CD4-positive, alpha-beta T cell treated with Interleukin-1 beta for 1 hour (primary cell): ENCODE measurements at regions not wholly inside any gene's neighbourhood (a gene's known extent, or its start where the extent isn't known, plus 50 kb on each side); places are given as distances from the start of the nearest gene placed in this dataset.
"Not testable (repeated sequence)": the region's sequence is repeated elsewhere in the genome, so short reads cannot be mapped to it uniquely, and the experiment has no call there.

Experiments used
- DNase-seq, 2 donors: peaks; one replicate each; pipeline ENCODE4 v3.0.0-alpha.2; 2020 to 2022

DNA sequence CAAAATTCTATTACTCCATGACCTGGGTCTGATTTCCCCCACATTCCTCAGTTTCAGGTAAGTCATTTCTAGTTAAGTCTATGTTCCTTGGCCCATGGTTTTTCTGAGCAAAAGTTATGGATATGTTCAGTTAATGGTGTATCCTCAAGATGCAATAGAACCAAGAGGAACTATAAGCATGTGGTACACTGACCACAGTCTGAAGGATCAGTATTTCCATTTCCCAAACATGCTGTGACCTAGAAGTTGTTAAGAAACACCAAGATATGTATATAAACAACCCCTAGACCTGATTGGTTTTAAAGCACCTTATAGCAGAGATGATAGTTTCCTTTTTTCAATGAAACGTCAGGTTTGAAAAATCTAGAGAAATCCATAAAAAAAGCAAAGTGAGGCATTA lies 94.2 kb upstream of the ABCB5 start:
- DNase-seq: no peak

DNA sequence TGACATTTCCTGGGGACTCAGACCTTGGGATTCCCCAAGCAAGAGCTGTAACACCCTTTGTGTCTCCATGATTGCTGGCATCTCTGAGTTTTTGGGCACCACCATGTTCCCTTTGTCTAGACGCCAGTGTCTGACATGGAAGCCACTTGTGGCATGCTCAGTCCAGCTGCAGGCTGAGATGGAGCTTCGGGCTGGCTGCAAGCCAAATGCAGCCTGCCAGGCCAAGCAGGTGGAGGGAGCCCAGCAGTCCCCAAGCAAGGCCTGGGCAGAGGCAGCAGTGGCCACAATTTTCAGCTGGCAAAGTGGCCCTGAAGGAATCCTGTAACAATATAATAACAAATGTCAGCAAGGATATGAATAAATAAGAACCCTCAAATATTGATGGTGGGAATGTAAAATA lies 86.2 kb upstream of the ABCB5 start:
- DNase-seq: no peak

DNA sequence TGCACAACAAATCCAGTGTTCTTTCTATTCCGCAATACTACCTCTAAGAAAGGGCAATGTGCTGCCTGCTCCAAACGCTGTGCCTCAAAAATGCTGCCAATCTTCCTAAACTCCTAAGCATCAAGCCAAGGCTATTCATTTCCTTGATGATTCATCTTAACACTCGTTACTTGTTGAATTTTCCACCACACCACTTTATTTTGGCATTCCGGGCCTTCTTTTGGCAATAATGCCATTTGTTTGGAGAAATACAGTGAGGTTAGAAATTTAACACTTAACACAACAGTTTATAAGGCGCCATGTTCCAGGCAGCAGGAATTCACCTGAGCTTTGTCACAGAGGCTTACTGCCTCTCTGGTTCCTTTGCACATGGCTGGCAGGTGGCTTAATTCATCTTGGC lies 82.6 kb upstream of the ABCB5 start:
- no peak for DNase-seq

DNA sequence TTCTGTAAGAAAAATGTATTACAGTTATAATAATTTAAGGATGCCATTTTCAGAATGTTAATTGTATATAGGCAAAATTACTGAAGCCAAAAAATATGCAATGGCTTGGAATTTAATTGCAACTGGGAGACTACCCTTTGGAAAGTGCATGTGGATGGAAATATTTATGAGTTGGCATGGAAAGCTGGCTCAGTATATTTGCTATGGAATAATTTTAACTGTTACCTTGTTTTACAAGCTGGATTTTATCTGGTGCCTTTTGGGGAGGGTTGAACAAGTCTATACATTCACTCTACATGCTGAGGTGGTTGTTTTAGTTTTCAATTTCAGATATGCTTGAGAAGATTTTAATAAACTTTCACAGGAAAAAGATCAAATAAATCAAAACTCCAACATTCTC lies 80.9 kb upstream of the ABCB5 start:
- DNase-seq: no peak

DNA sequence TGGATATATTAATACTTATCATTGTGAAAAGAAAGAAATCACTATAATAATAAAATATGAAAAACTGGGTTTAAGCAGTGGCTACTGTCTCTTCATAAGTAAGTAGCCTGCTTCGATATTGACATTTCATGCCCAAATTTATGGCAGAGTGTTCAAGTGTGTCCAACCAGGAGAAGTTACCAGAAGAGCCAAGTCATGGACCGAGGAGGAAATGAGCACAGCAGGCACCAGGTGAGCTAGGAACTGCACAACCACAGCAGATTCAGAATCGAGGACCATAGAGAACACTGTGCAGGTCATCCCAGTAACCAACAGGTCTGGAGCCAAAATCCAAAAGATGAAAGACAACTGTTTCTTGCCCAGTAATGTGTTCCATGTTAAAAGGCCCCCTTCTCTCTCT lies 79.9 kb upstream of the ABCB5 start:
- DNase-seq: no peak

DNA sequence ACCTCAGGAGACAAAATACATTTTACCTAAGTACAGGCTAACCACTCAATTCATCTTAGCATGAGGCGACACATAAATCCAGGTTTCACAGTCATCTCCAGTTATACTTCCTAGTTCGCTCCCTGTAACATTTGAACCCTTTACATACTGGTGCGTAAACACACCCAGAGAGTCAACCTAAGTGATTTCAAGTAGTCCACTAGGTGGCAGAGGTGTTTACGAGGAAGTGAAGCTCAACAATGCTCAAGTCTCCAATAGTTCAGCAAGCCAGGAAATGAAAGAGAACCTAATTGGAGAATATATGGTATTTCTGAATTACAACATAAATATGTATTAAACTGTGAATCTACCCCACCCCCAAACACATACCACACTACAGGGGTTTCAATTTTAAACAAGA lies 76.3 kb upstream of the ABCB5 start:
- DNase-seq: no peak

DNA sequence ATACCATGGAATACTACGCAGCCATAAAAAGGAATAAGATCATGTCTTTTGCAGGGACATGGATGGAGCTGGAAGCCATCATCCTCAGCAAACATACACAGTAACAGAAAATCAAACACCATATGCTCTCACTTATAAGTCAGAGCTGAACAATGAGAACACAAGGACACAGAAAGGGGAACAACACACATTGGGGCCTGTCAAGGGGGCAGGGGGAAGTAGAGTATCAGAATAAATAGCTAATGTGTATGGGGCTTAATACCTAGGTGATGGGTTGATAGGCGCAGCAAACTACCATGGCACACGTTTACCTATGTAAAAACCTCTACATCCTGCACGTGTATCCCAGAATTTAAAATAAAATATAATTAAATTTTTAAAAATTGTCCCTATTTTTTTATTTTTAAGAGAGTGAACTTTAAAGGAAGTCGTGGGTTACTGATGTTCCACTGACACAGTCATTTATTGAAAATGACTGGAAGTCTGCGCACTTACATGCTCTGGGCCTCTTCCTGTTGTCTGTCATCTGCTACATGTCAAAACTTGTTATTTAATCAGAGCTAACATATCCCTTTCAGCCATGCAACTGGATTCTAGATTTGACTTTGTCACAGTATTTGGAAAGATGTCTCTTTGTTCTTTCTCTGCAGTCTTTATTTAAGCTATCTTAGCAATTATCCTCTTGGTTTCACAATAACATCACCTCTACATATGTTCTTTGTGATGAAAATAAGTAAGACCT lies 73.7 kb upstream of the ABCB5 start:
- no peak for DNase-seq

DNA sequence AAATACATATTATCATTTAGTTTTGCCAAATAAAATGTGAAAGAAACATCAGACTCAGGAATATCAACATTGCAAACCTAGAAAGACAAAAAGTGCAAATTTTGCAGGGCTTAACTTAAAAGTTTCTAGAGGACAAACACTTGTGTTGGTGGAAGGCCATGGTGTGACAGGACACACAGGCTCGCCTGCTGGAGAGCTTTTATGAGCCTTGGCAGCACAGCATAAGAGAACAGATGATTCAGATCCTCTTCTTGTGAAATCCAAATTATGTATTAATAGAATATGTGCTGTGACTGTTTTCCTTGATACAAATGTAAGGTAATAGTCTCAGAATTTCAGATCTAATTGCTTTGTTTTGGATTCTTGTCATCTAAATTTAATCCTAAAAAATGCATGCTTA lies 72.9 kb upstream of the ABCB5 start:
- no peak for DNase-seq

DNA sequence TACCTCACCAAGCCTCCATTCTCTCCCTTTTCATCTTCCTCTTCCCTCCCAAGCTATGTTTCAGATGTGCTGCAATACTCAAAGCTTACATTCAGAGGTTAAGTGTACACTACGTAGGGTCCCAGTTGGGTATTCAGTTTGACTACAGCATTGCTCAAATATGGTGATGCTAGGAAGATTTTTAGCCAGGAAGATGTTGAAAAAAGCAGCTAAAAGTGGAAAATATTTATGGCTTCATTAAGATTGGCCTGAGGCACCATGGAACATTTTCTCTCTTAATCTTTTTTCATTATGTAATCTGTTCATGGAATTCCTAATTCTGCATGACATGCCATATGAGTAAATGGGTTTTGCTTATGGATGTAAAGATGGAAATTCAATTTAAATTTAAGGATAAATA lies 72.0 kb upstream of the ABCB5 start:
- DNase-seq: no peak

DNA sequence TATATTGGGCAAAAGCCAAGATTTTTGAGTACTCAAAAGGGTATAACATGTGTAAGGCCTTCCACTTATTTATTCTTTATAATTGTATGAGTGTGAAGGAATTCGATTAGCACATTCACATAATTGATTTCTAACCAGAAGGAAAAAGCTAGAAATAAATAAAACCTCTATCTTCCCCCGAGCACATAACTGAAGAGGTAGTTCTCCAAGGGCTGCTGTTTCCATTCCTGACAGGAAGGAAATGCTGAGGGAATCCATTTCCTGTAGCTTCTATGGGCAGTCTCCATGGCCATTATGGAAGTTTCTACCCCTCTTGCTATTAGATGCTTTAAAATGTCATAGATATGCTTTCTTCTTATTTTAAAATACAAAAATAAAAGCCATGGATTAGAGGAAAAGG lies 70.5 kb upstream of the ABCB5 start:
- no peak for DNase-seq

DNA sequence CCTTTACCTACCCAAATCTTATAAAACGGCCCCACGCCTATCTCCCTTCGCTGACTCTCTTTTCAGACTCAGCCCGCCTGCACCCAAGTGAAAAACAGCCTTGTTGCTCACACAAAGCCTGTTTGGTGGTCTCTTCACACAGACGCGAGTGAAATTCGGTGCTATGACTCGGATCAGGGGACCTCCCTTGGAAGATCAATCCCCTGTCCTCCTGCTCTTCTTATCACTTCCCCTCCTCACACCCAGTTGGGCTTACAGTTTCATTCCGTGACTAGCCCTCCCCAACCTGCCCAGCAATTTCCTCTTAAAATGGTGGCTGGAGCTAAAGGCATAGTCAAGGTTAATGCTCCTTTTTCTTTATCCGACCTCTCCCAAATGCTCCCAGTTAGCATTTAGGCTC lies 68.5 kb upstream of the ABCB5 start:
- not testable (repeated sequence) for DNase-seq

DNA sequence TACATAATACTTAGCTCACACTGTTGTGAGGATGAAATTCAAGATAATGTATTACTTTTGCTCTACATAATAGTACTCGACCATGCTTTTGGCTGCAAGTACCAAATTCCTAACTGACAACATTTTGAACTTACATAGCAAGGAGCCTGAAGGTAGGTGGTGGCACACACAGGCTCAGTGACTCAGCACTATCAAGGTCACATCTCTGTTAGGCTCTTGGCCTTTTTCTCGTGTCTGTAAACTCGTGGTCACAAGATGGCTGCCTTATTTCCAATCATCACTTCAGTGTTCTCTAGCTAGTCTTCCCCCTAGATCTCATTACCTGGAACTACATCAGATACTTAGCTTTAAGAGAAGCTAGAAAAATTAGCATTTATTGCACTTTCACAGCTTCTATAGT lies 61.4 kb upstream of the ABCB5 start:
- no peak for DNase-seq

DNA sequence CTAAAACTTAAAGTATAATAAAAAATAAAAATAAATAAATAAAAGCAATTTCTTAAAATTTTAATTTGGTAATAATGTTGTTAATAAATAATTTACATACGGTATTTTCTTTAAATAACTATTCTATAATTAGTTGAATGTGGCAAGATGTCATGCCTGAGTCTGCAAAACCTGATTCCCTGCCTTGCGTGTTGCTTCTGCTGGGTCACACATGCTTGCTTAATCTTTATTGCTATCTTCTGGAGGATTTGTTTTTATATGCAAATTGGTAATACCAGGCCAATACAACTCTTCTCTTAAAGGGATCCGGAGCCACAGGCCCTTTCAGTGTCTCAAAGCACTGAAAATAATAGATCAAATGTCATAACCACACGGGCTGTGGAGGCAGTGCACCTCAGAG lies 59.4 kb upstream of the ABCB5 start:
- no peak for DNase-seq

DNA sequence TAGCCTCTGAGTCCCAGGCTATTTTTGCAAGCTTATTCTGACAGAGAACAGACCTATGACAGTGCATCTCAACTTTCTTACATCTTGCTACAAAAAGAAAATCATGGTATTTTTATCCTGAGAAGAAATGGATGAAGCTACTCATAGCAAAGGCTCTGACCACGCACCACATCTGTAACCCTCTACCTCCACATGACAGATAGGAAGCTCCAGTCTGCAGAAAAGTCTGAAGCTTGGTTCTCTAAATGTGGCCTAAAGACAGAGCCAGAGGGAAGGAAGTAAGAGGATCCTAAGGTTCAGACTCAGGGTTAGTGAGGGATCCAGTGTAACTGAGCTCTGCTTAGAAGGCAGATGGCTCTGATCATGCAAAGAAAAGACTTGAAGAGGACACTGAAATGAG lies 58.4 kb upstream of the ABCB5 start:
- DNase-seq: no peak

DNA sequence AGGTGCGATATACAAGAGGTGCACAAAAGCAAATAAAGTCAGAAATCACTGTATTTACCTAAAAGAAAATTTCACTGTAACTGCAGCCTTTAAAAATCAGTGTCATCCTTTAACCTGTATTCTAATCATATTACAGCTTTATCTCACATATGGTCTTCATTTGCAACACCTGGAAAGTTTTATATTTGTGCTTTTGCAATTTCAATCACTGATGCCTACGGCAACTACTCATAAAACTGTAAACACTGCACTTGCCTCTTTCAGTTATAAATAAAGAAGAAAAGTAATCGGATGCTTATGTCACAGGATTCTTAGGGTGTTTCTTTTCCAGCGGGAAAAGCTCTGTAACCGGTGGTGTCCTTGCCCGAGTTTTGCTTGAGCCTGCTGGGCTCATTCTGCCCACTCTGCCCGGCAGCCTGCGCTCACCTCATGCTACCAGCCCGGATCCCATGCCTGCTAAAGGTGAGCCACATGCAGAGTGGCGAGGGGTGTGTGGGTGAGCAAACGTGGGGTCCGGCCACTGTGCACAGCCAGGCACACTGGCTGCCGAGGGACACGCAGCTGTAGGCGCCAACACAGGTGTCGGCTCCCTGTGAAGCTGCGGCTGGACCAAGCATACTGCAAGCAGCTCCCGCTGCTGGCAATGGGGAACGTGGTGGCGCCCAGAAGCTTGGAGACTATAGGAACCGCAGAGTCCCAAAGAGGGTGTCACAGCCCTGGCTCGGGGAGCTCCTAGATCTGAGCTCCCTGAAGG lies 56.3 kb upstream of the ABCB5 start:
- no peak for DNase-seq

DNA sequence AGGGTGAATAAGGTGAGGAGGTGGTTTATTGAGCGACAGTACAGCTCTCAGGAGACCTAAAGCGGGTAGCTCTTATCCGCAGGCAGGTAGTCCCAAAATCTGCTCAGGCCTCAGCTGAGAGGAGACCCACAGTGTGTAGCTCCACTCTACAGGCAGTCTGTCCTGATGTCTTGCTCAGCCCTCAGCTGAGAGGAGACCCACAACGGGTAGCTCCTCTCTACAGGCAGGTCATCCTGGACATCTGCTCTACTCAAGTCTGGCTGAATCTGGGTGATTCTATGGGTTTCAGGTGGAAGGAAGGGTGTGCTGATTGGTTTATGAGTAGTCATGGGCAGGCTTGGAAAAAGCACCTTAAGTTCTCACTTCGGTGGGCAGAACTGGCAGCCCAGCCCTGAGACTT lies 55.6 kb upstream of the ABCB5 start:
- no peak for DNase-seq

DNA sequence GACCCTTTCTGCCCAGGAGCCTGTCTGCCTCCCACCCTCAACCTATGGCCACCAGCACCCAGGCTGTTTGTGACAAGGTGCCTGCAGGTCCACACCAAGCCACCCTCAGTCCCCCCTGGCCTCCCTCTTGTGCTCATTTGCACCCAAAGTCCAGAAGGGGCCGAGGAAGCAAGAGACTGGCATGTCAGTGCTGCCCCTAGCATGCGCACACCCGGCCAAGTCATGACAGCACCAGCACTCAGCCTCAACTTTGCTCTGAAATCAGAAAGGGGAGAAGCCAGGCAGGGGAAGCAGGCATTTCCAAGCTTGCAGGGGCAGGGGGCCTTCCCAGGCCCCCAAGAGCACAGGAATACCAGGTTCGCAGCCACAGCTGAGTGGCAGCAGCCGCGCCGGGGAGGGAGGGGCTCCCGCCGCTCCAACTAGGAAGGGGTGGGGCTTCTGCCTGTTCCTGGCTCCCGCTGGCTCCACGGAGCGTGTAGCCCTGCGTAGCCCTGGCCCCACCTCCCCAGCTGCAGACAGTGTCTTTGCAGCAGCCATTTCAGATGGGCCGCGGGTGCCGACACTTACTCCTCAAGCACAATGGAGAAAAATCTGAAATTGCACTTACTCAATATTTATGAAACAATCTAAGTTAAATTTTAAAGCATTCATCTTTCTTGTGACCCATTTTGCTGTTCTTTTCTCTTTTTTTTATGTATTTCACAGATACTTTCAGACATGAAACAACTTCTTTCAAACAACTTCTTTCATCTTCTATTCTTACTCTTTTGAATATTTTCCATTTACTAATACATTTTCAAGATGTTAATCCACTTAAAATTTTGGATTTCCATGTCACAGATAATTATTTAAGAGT lies 54.9 kb upstream of the ABCB5 start:
- DNase-seq: no peak

DNA sequence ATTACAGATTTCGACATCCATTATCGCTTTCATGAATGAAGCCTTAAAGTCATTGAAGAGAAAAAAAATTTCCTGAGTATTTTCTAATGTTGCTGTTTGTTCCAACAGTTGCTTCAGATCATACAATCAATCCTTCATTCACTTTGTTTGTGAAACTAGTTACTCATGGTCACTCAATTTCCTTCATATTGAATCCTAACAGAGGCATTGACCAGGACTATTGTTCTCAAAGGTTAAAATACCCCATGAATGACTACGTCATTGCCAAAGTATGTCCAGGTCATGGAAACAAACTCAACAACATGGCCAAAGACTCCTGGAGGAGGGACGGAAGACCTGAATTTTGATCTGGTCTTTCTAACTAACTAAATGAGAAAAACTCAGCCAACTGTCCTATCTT lies 54.0 kb upstream of the ABCB5 start:
- DNase-seq: no peak

DNA sequence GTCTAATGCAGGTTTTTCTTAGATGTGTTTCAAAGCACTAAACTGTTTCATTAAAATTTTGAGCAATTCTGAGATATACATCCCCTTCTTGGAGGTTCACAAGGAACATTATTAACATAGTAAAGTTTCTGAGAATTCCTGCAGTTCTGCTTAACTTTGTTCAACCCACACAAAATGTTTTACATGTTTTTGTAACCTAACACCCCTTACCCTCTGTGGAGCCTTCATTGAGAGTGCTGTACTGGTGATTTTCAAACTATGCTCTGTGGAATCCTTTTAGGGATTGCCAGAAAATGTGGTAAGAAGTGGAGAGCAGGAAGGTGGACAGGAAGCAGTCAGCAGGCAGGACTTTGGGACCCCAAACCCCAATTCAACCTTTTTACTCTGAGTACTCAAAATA lies 53.6 kb upstream of the ABCB5 start:
- DNase-seq: no peak

DNA sequence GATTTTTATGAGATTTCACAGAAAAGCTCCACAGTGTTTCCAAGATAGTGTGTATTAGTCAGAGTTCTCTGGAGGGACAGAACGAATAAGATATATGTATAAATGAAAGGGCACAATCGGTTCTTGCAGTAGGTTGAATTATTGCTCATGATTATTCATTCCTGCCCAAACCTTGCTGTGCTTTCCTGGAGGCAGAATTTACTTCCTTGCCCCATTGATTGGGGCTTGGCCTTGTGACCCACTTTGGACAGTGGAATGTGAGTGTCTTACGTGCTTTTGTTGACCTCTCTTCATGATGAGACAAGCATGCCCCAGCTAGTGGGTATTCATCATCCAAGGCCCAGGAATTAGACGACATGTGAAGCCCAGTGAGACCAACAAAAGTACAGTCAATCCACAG lies 53.0 kb upstream of the ABCB5 start:
- DNase-seq: no peak
